Type B pancreatic cell (in vitro differentiated cells): ENCODE measurements at regions not wholly inside any gene's neighbourhood (a gene's known extent, or its start where the extent isn't known, plus 50 kb on each side); places are given as distances from the start of the nearest gene placed in this dataset.

Experiments used
- DNase-seq: peaks from one replicate; pipeline ENCODE4 v3.0.0; 2021; ENCODE audit warnings: mixed read lengths; ENCODE audit not compliant: unreplicated experiment; ENCODE audit errors: extremely low spot score
- H3K27ac Mint-ChIP-seq: 2 replicates; pipeline ENCODE4 v1.8.0; 2021; ENCODE audit warnings: mild to moderate bottlenecking, mixed read lengths
- H3K27me3 Mint-ChIP-seq: 2 replicates; pipeline ENCODE4 v1.8.0; 2021; ENCODE audit warnings: mixed read lengths
- H3K36me3 Mint-ChIP-seq: 2 replicates; pipeline ENCODE4 v1.8.0; 2021; ENCODE audit warnings: mixed read lengths
- H3K4me1 Mint-ChIP-seq: one replicate; pipeline ENCODE4 v1.8.0; 2021; ENCODE audit warnings: mixed read lengths; ENCODE audit not compliant: unreplicated experiment
- H3K4me3 Mint-ChIP-seq: 2 replicates; pipeline ENCODE4 v1.8.0; 2021; ENCODE audit warnings: mild to moderate bottlenecking, mixed read lengths
- H3K9me3 Mint-ChIP-seq: 2 replicates; pipeline ENCODE4 v1.8.0; 2021; ENCODE audit warnings: mixed read lengths
- TF ChIP-seq, protein P1 (sequence below): fragments of 200-600 bp; sonication (generic); conservative IDR thresholded peaks from 2 replicates; pipeline ENCODE4 v1.5.0; 2021; ENCODE audit warnings: antibody characterized with exemption, mild to moderate bottlenecking

DNA sequence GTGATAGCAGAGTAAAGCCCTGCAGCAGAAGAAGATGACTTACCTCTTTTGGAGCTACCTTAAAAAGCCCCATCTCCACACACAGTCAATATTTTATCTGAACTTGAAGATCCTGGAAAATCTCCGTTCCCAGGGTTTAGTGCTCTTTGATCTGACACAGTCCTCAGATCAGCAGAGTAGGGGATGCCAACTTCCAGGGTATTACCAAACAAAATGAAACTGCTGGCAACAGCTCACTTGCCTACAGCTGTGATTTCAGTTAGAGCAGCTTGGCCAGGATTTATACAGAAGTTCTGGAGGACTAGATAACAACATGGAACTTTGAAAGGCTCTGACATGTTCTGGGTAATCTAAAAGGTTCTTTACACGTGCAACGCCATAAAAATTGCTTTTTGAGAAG, 1537.8 kb upstream of the ACO1 start:
- Mint-ChIP-seq H3K4me3 (no peak overlapping the region), H3K36me3 (no peaks in the 10 kb centered on the region), H3K4me1 (no peaks in the 10 kb centered on the region), H3K27me3 (no peaks in the 10 kb centered on the region), H3K27ac (no peak overlapping the region), H3K9me3 (no peaks in the 10 kb centered on the region)
- no peak for DNase-seq
- TF ChIP-seq, protein P1, sequence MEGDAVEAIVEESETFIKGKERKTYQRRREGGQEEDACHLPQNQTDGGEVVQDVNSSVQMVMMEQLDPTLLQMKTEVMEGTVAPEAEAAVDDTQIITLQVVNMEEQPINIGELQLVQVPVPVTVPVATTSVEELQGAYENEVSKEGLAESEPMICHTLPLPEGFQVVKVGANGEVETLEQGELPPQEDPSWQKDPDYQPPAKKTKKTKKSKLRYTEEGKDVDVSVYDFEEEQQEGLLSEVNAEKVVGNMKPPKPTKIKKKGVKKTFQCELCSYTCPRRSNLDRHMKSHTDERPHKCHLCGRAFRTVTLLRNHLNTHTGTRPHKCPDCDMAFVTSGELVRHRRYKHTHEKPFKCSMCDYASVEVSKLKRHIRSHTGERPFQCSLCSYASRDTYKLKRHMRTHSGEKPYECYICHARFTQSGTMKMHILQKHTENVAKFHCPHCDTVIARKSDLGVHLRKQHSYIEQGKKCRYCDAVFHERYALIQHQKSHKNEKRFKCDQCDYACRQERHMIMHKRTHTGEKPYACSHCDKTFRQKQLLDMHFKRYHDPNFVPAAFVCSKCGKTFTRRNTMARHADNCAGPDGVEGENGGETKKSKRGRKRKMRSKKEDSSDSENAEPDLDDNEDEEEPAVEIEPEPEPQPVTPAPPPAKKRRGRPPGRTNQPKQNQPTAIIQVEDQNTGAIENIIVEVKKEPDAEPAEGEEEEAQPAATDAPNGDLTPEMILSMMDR: no peak

DNA sequence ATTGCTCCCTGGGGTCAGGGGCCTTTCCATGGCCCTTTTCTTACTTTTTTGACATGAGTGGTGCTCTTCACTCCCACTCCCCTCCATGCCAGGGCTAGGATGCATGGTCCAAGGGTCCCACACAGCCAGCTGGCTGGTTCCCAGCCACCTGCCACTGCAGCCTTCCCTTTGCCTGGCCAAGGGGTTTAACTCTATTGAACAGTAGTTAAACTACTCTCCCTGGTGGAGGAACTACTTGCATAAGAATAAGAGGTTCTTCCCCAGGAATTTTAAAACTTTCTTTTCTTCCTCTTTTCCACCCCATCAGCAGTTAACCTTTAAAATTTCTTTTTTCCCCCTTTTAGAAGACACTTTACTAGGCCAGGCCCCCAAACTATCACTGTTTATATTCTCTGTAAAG, 1532.8 kb upstream of the ACO1 start:
- no peak overlapping the region for H3K4me3 Mint-ChIP-seq
- no peak for DNase-seq
- no peaks in the 10 kb centered on the region for H3K36me3 Mint-ChIP-seq
- no peaks in the 10 kb centered on the region for H3K27me3 Mint-ChIP-seq
- H3K4me1 Mint-ChIP-seq: no peaks in the 10 kb centered on the region
- TF ChIP-seq, protein P1: no peak
- H3K9me3 Mint-ChIP-seq: no peaks in the 10 kb centered on the region
- no peak overlapping the region for H3K27ac Mint-ChIP-seq

DNA sequence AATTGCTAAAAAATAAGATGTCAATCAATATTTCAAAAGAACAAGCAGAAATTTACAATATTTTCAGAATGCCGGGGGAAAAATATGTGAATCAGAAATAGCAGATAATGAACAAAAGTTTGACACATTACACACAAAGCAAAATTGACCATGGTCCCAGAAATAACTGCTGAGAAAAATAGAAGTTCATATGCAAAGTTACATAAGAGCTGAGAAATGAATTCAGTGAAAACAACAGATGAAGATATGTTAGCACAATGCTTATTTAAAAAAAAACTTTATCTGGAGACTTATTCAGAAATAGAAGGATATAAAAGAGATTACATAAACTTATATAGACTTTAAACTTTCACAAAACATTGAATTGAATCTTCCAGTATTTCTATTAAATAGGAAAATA, 1483.7 kb upstream of the ACO1 start:
- Mint-ChIP-seq H3K9me3 (no peaks in the 10 kb centered on the region), H3K4me1 (no peaks in the 10 kb centered on the region), H3K36me3 (no peaks in the 10 kb centered on the region), H3K27ac (no peak overlapping the region), H3K4me3 (no peak overlapping the region), H3K27me3 (no peaks in the 10 kb centered on the region)
- TF ChIP-seq, protein P1: no peak
- no peak for DNase-seq

DNA sequence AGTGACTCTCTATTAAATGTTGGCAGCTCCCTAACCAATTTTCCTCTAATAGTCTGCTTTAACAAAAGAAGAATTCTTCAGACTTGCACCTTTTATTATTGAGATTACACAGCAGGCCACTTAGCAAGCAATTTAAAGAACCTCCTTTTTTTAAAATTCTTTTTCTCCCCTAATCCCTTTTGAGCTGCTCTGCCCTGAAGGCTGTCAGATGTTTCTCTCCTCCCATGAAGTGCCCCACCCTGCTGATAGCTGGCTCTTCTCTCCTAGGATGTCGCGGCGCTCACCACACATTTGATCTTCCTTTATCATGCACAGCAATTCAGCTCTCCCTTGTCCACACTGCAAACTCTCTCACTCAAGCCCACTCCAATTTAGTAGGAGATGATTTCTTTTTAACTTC, 1471.1 kb upstream of the ACO1 start:
- no peaks in the 10 kb centered on the region for H3K36me3 Mint-ChIP-seq
- TF ChIP-seq, protein P1: no peak
- H3K4me1 Mint-ChIP-seq: no peaks in the 10 kb centered on the region
- DNase-seq: no peak
- H3K27me3 Mint-ChIP-seq: no peaks in the 10 kb centered on the region
- H3K9me3 Mint-ChIP-seq: no peaks in the 10 kb centered on the region
- no peak overlapping the region for H3K27ac Mint-ChIP-seq
- no peak overlapping the region for H3K4me3 Mint-ChIP-seq

DNA sequence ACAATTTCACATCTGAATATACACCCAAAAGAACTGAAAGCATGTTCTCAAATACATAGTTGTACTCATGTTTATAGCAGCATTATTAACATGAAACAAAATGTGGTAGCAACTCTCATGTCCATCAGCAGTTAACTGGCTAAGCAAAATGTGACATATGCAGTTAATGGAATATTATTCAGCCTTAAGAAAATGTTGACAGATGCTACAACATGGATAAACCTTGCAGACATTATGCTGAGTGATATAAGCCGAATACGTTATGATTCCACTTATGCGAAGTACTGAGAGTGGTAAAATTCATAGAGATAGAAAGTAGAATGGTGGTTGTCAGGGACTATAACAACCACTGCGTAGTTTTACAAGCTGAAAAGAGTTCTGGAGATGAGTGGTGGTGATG, 1469.0 kb upstream of the ACO1 start:
- Mint-ChIP-seq H3K9me3 (no peaks in the 10 kb centered on the region), H3K4me3 (no peak overlapping the region), H3K36me3 (no peaks in the 10 kb centered on the region), H3K27ac (no peak overlapping the region), H3K4me1 (no peaks in the 10 kb centered on the region), H3K27me3 (no peaks in the 10 kb centered on the region)
- no peak for DNase-seq
- TF ChIP-seq, protein P1: no peak

DNA sequence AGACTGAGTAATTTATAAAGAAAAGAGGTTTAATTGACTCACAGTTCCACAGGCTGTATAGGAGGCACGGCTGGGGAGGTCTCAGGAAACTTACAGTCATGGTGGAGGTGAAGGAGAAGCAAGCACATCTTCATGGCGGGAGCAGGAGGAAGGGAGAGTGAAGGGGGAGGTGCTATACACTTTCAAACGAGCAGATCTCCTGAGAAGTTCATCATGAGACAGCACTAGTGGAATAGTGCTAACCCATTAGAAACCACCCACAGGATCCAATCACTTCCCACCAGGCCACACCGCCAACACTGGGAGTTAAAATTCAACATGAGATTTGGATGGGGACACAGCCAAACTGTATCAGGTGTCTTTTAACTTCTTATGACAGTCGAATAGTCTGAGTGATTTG, 1459.3 kb upstream of the ACO1 start:
- no peaks in the 10 kb centered on the region for H3K27me3 Mint-ChIP-seq
- no peak overlapping the region for H3K27ac Mint-ChIP-seq
- H3K4me1 Mint-ChIP-seq: no peaks in the 10 kb centered on the region
- TF ChIP-seq, protein P1: no peak
- no peaks in the 10 kb centered on the region for H3K36me3 Mint-ChIP-seq
- no peak for DNase-seq
- no peaks in the 10 kb centered on the region for H3K9me3 Mint-ChIP-seq
- H3K4me3 Mint-ChIP-seq: no peak overlapping the region
